ENCODE measurements at regions not wholly inside any gene's neighbourhood (a gene's known extent, or its start where the extent isn't known, plus 50 kb on each side); places are given as distances from the start of the nearest gene placed in this dataset.
"Not testable (repeated sequence)": the region's sequence is repeated elsewhere in the genome, so short reads cannot be mapped to it uniquely, and the experiment has no call there.

DNA sequence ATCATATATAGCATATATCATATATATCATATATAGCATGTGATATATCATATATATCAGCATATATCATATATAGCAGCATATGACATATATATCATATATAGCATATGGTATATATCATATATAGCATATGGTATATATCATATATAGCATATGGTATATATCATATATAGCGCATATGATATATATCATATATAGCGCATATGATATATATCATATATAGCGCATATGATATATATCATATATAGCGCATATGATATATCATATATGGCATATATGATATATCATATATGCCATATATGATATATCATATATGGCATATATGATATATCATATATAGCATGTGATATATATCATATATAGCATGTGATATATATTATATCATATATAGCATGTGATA is 680.4 kb upstream of the HS3ST1 start:
- TF ChIP-seq, protein P1, sequence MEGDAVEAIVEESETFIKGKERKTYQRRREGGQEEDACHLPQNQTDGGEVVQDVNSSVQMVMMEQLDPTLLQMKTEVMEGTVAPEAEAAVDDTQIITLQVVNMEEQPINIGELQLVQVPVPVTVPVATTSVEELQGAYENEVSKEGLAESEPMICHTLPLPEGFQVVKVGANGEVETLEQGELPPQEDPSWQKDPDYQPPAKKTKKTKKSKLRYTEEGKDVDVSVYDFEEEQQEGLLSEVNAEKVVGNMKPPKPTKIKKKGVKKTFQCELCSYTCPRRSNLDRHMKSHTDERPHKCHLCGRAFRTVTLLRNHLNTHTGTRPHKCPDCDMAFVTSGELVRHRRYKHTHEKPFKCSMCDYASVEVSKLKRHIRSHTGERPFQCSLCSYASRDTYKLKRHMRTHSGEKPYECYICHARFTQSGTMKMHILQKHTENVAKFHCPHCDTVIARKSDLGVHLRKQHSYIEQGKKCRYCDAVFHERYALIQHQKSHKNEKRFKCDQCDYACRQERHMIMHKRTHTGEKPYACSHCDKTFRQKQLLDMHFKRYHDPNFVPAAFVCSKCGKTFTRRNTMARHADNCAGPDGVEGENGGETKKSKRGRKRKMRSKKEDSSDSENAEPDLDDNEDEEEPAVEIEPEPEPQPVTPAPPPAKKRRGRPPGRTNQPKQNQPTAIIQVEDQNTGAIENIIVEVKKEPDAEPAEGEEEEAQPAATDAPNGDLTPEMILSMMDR (IDR thresholded peaks at IDR 0.05) = not testable (repeated sequence)
- not testable (repeated sequence) for TF ChIP-seq POLR2A (IDR thresholded peaks at IDR 0.05)
